Cerebellar cortex (tissue), 1 donor: ENCODE measurements at regions not wholly inside any gene's neighbourhood (a gene's known extent, or its start where the extent isn't known, plus 50 kb on each side); places are given as distances from the start of the nearest gene placed in this dataset.
"Not testable (repeated sequence)": the region's sequence is repeated elsewhere in the genome, so short reads cannot be mapped to it uniquely, and the experiment has no call there.

Experiments
- DNase-seq: peaks from one replicate; pipeline ENCODE4 v3.0.0-alpha.2; 2015; ENCODE audit warnings: low spot score

- not testable (repeated sequence) for DNase-seq
Observed at GRCh38 chr4:189697675-189698245, 242.9 kb upstream of the FRG1 start.

- DNase-seq = not testable (repeated sequence)
Observed at GRCh38 chr4:189703000-189703399, 237.7 kb upstream of the FRG1 start.

- not testable (repeated sequence) for DNase-seq
Observed at GRCh38 chr4:189706821-189707220, 233.9 kb upstream of the FRG1 start.

- not testable (repeated sequence) for DNase-seq
Observed at GRCh38 chr4:189707227-189707626, 233.4 kb upstream of the FRG1 start.

- not testable (repeated sequence) for DNase-seq
Observed at GRCh38 chr4:189711956-189712355, 228.7 kb upstream of the FRG1 start.

- DNase-seq = not testable (repeated sequence)
Observed at GRCh38 chr4:189721016-189721993, 219.4 kb upstream of the FRG1 start.

- peak; percentile 75 for DNase-seq
Observed at GRCh38 chr4:189722324-189723003, 218.2 kb upstream of the FRG1 start.

GRCh38 chr4:189727982-189728638 lies 212.6 kb upstream of the FRG1 start:
- not testable (repeated sequence) for DNase-seq

GRCh38 chr4:189731989-189732388 lies 208.7 kb upstream of the FRG1 start:
- not testable (repeated sequence) for DNase-seq

GRCh38 chr4:189733507-189733906 lies 207.2 kb upstream of the FRG1 start:
- not testable (repeated sequence) for DNase-seq

- not testable (repeated sequence) for DNase-seq
Observed at GRCh38 chr4:189734648-189735267, 205.9 kb upstream of the FRG1 start.

- DNase-seq = not testable (repeated sequence)
Observed at GRCh38 chr4:189736656-189737055, 204.0 kb upstream of the FRG1 start.

GRCh38 chr4:189740118-189740517 lies 200.6 kb upstream of the FRG1 start:
- DNase-seq = peak; percentile 34

- DNase-seq = no peak
Observed at GRCh38 chr4:189740873-189741272, 199.8 kb upstream of the FRG1 start.

GRCh38 chr4:189753092-189753491 lies 187.6 kb upstream of the FRG1 start:
- not testable (repeated sequence) for DNase-seq

GRCh38 chr4:189763583-189763982 lies 177.1 kb upstream of the FRG1 start:
- DNase-seq = no peak

GRCh38 chr4:189765301-189765700 lies 175.4 kb upstream of the FRG1 start:
- DNase-seq = no peak

- DNase-seq = no peak
Observed at GRCh38 chr4:189765736-189766135, 174.9 kb upstream of the FRG1 start.

GRCh38 chr4:189767941-189768340 lies 172.7 kb upstream of the FRG1 start:
- DNase-seq = no peak

GRCh38 chr4:189769131-189769530 lies 171.5 kb upstream of the FRG1 start:
- DNase-seq = no peak

GRCh38 chr4:189771696-189772361 lies 168.8 kb upstream of the FRG1 start:
- DNase-seq = no peak
